ENCODE measurements at regions not wholly inside any gene's neighbourhood (a gene's known extent, or its start where the extent isn't known, plus 50 kb on each side); places are given as distances from the start of the nearest gene placed in this dataset.

GRCh38 chr7:45455662-45456061, 118.5 kb upstream of the ADCY1 start:
- no peak for DNase-seq (ENCODE audit: low spot score)

DNA sequence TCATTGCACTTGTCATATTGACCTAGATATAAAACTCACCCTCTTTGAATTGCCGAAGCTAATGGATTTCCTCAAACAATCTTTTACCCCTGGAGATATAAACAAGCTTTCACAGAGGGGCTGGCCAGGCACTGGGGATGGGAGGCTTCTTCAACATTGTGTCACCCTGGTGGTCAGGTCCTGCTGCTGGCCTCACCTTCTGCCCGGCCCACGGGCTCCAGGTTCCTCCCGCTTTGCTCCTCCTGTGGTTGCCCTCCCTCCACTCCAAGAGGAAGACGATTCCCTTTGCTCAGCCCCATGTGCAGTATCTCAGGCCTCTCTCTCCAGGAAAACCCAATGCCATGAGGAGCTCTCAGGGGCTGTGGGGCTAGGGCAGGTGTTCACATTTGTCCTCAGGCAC, 118.1 kb upstream of the ADCY1 start:
- no peak for DNase-seq (ENCODE audit: low spot score)

DNA sequence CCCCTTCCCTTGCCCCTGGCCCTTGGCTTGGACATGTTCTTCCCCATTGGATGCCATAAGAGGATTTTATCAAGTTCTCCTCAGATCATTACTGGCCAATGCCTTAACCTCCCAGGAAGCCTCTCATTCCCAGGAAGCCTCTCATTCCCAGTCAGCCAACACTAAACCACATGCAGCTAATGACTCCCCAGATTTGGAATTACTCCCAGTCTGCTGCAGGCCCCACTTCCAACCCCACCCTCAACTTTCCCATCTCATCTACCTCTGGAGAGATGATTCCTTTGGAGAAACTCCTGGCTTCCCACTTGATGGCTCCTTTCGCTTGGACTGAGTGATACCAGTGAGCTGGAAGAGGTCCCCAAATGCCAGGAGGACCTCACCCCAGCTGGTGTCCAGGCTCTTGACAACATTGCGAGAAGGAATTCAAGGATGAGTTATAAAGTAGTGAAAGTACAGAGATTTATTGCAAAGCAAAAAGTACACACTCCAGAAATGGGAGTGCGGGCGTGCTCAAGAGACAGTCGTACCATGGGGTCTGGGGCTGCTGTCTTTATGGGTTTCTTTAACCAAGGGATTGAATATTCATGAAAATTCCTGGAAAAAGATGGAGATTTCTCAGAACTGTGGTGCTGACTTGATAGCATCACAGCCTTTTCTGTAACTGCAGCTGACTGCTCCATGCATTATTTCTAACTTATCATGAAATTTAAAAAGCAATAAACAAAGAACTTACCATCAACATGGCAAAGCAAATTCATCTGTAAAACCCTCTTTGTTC, 117.2 kb upstream of the ADCY1 start:
- no peak for DNase-seq (ENCODE audit: low spot score)

DNA sequence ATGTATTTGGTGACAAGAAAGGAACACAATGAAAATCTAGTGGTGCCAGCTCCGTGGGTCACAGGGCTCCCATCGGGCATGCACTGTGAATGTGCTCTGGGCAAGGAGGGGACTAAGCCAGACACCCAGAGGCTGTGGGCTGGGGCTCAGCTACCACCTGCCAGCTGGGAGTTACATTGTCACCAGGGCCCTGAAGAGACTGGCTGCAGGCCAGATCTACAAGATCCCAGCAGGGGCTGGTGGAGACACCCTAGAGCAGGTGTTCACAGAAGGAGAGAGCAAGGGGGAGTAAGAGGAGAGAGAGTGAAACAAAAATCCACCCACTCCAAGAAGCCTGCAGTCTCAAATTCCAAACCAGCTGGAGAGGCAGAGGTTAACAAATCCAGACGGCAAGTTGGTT, 116.6 kb upstream of the ADCY1 start:
- peak; percentile 11 for DNase-seq (ENCODE audit: low spot score)

DNA sequence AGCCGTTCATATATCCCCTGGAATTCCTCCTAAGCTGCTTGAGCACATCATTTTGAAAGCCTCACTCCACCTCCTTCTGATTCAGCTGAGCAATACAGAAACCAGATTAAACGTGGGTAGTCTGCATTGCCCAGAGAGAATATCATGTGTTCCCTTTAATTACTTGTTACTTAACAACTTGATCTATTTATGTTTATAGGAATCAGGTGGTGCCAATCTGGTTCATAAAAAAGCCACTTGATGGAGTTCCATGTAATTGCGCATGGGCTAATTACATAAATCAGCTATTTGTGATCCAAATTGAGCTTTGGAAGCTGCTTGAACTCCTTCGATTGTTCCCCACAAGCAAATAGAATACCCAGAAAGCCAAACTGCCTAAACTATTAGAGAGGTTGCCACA, 114.7 kb upstream of the ADCY1 start:
- DNase-seq (ENCODE audit: low spot score): no peak

DNA sequence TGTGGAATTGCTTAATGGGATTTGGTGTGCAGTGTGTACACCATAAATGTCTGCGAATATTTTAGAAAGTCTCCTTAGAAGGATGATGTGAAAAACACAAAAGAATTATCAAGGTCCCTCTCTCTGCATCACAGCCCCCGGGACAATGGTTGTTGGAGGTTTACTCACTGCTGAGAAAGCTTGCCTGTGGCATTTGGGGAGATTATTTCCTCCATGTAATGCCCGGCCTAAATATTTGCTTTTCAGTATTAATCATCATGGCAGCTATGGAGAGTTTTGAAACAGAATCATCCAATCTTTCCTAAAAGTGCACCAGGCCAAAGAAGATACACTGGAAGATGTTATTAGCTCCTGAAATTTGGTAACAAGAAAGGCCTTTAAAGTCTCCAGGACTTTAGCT, 113.8 kb upstream of the ADCY1 start:
- no peak for DNase-seq (ENCODE audit: low spot score)

GRCh38 chr7:45461026-45461425, 113.1 kb upstream of the ADCY1 start:
- no peak for DNase-seq (ENCODE audit: low spot score)

- DNase-seq (ENCODE audit: low spot score): no peak
Observed at GRCh38 chr7:45469103-45469502, 105.1 kb upstream of the ADCY1 start.

DNA sequence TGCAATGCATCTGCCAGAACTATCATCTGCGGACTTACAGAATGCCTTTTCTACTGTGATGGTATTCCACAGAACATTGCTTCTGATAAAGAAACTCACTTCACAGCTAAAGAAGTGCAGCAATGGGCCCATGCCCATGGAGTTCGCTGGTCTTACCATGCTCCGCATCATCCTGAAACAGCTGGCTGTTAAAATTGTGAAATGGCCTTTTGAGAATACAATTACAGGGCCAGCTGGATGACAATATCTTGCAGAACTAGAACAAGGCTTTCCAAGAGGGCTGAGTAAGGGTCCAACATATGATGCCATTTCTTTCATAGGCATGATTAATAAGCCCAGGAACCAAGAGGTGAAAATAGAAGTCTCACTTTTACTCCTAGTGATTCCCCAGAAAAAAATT, 104.1 kb upstream of the ADCY1 start:
- no peak for DNase-seq (ENCODE audit: low spot score)

DNA sequence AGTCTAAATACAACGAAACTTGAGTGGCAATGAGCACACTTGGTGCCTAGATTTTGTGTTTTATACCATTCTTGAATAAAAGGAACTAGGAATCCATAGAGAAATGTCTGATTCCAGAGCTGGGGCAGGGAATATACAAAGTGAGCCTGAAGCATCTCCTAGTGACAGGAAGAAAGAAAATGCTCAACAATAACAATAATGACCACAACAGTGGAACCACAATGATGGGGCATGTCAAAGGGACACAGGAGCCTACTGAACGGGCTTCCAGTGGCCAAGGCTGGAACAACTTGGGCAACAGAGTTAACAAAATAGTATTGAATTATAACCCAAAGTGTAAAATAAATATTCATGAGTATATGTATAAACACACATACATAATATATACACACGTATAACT, 94.4 kb upstream of the ADCY1 start:
- no peak for DNase-seq (ENCODE audit: low spot score)

- no peak for DNase-seq (ENCODE audit: low spot score)
Observed at GRCh38 chr7:45482451-45482850, 91.7 kb upstream of the ADCY1 start.

GRCh38 chr7:45484094-45484493, 90.1 kb upstream of the ADCY1 start:
- DNase-seq (ENCODE audit: low spot score): no peak

GRCh38 chr7:45486575-45486974, 87.6 kb upstream of the ADCY1 start:
- no peak for DNase-seq (ENCODE audit: low spot score)

DNA sequence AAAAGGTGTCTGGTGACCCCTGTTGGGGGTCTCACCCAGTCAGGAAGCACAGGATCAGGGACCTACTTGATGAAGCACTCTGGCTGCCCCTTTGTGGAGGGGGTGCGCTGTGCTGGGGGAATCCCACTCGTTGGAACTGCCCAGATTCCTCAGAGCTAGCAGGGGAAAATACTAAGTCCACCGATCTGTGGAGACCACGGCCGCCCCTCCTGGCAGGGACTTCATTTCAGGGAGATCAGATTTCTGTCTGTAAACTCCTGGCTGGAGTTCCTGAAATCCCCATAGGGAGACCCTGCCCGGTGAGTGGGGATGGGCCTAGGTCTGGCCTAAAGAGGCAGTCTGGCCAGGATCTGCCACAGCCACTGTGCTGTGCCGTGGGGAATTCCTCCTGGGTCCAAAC, 79.3 kb upstream of the ADCY1 start:
- no peak for DNase-seq (ENCODE audit: low spot score)

- no peak for DNase-seq (ENCODE audit: low spot score)
Observed at GRCh38 chr7:45495618-45496017, 78.5 kb upstream of the ADCY1 start.

DNA sequence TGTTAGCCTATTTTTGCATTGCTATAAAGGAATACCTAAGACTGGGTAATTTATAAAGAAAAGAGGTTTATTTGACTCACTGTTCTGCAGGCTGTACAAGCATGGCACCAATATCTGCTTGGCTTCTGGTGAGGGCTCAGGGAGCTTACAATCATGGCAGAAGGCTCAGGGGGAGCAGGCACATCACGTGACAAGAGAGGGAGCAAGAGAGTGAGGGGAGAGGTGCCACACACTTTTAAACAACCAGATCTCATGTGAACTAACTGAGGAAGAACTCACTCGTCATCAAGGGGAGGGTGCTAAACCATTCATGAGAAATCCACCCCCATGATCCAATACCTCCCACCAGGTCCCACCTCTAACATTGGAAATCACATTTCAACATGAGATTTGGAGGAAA, 73.9 kb upstream of the ADCY1 start:
- no peak for DNase-seq (ENCODE audit: low spot score)

DNA sequence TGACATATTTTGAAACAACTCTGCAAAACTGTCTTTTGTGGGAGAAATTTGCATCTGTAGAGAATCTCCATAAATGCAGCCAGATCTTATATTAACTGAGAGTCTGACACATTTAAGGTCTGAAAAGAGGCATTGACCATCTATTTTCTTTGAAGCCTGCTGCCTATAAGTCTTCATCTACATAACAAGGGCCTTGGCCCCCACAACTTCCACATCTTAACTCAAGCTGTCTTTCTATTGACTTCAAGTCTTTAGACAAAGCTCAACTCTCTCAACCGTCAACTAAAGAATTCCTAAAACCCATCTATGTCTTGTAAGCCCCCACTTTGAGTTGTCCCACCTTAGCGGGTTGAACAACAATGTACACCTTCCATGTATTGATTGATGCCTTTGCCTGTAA, 72.4 kb upstream of the ADCY1 start:
- no peak for DNase-seq (ENCODE audit: low spot score)

DNA sequence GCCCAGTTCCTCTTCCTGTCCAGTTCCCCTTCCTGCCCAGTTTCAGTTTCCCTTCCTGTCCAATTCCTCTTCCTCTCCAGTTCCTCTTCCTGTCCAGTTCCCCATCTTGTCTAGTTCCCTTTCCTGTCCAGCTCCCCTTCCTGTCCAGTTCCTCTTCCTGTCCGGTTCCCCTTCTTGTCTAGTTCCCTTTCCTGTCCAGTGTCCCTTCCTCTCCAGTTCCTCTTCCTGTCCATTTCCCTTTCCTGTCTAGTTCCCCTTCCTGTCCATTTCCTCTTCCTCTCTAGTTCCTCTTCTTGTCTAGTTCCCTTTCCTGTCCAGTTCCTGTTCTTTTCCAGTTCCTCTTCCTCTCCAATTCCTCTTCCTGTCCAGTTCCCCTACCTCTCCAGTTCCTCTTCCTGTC, 68.1 kb upstream of the ADCY1 start:
- DNase-seq (ENCODE audit: low spot score): no peak

GRCh38 chr7:45509222-45509621, 64.9 kb upstream of the ADCY1 start:
- DNase-seq (ENCODE audit: low spot score): no peak

GRCh38 chr7:45511721-45512597, 62.2 kb upstream of the ADCY1 start:
- DNase-seq (ENCODE audit: low spot score): no peak

GRCh38 chr7:45514944-45515343, 59.2 kb upstream of the ADCY1 start:
- no peak for DNase-seq (ENCODE audit: low spot score)

GRCh38 chr7:45515346-45515745, 58.8 kb upstream of the ADCY1 start:
- no peak for DNase-seq (ENCODE audit: low spot score)
